Neural cell (in vitro differentiated cells): ENCODE measurements at regions not wholly inside any gene's neighbourhood (a gene's known extent, or its start where the extent isn't known, plus 50 kb on each side); places are given as distances from the start of the nearest gene placed in this dataset.

Source experiments
- H2AFZ ChIP-seq: fragments of 200-600, 300-800 bp; sonication (generic), shearing (Covaris generic); 2 replicates; pipeline ENCODE4 v1.6.0; 2014; ENCODE audit warnings: low read depth, mild to moderate bottlenecking, antibody characterized with exemption, low read length, moderate library complexity
- H3F3A ChIP-seq: fragments of 200-600 bp; shearing (Covaris generic); 2 replicates; pipeline ENCODE4 v1.6.1; 2016; ENCODE audit warnings: mild to moderate bottlenecking, moderate library complexity, mixed read lengths, antibody characterized with exemption, low read length; ENCODE audit not compliant: insufficient read depth, poor library complexity, severe bottlenecking
- H3K27ac ChIP-seq: fragments of 200-600, 300-800 bp; sonication (generic), shearing (Covaris generic); 2 replicates; pipeline ENCODE4 v1.5.1; 2014; ENCODE audit warnings: mild to moderate bottlenecking, low read length, moderate library complexity
- H3K27me3 ChIP-seq: fragments of 300-800, 200-600 bp; sonication (generic), shearing (Covaris generic); 2 replicates; pipeline ENCODE4 v1.6.0; 2014; ENCODE audit warnings: mild to moderate bottlenecking, low read depth, low read length, moderate library complexity; ENCODE audit not compliant: insufficient read depth
- H3K36me3 ChIP-seq: fragments of 300-800, 200-600 bp; sonication (generic), shearing (Covaris generic); 2 replicates; pipeline ENCODE4 v1.5.1; 2014; ENCODE audit warnings: mild to moderate bottlenecking, antibody characterized with exemption, low read length, moderate library complexity; ENCODE audit not compliant: insufficient read depth
- H3K4me2 ChIP-seq: fragments of 300-800, 200-600 bp; sonication (generic), shearing (Covaris generic); 2 replicates; pipeline ENCODE4 v1.6.0; 2014; ENCODE audit warnings: mild to moderate bottlenecking, low read length
- H3K4me3 ChIP-seq: fragments of 300-800, 200-600 bp; sonication (generic), shearing (Covaris generic); 2 replicates; pipeline ENCODE4 v1.5.1; 2014; ENCODE audit warnings: mild to moderate bottlenecking, low read length, moderate library complexity
- H3K79me2 ChIP-seq: fragments of 200-600 bp; shearing (Covaris generic); replicated peaks from 2 replicates; pipeline ENCODE4 v1.6.0; 2014; ENCODE audit warnings: mild to moderate bottlenecking, low read length, moderate library complexity; ENCODE audit not compliant: insufficient read depth
- H3K9ac ChIP-seq: fragments of 300-800, 200-600 bp; sonication (generic), shearing (Covaris generic); 2 replicates; pipeline ENCODE4 v1.6.1; 2016; ENCODE audit warnings: mild to moderate bottlenecking, low read length, mixed read lengths
- H3K9me2 ChIP-seq: fragments of 200-600 bp; shearing (Covaris generic); 2 replicates; pipeline ENCODE4 v1.6.1; 2016; ENCODE audit warnings: mild to moderate bottlenecking, low read length, mixed read lengths; ENCODE audit not compliant: insufficient read depth
- H3K9me3 ChIP-seq: fragments of 200-600, 300-800 bp; sonication (generic), shearing (Covaris generic); 2 replicates; pipeline ENCODE4 v1.6.1; 2016; ENCODE audit warnings: mild to moderate bottlenecking, mixed run types, low read length, moderate library complexity, mixed read lengths
- H4K20me1 ChIP-seq: fragments of 200-600 bp; shearing (Covaris generic); 2 replicates; pipeline ENCODE4 v1.6.1; 2016; ENCODE audit warnings: mild to moderate bottlenecking, mixed run types; ENCODE audit not compliant: insufficient read depth
- CTCF ChIP-seq: fragments of 450-650 bp; IDR thresholded peaks from 2 replicates; pipeline ENCODE4 v1.5.1; 2014; ENCODE audit warnings: antibody characterized with exemption, mild to moderate bottlenecking, moderate library complexity; ENCODE audit not compliant: poor library complexity, severe bottlenecking
- EP300 ChIP-seq: fragments of 450-650 bp; conservative IDR thresholded peaks from 2 replicates; pipeline ENCODE4 v1.6.1; 2014; ENCODE audit warnings: antibody characterized with exemption, mild to moderate bottlenecking, moderate library complexity; ENCODE audit not compliant: poor library complexity, severe bottlenecking
- EZH2 ChIP-seq: fragments of 200-600, 300-800 bp; shearing (Covaris generic), sonication (generic); IDR thresholded peaks from 2 replicates; pipeline ENCODE4 v1.6.1; 2014; ENCODE audit warnings: antibody characterized with exemption, low read length, borderline replicate concordance, mild to moderate bottlenecking; ENCODE audit not compliant: insufficient read depth, poor library complexity, severe bottlenecking
- MXI1 ChIP-seq: fragments of 450-650 bp; conservative IDR thresholded peaks from 2 replicates; pipeline ENCODE4 v1.6.1; 2014; ENCODE audit warnings: antibody characterized with exemption, mild to moderate bottlenecking; ENCODE audit not compliant: poor library complexity, severe bottlenecking
- POLR2AphosphoS5 ChIP-seq: IDR thresholded peaks from 2 replicates; pipeline ENCODE4 v1.6.1; 2012
- RAD21 ChIP-seq: fragments of 450-650 bp; conservative IDR thresholded peaks from 2 replicates; pipeline ENCODE4 v1.6.1; 2014; ENCODE audit warnings: antibody characterized with exemption, mild to moderate bottlenecking, moderate library complexity
- REST ChIP-seq: IDR thresholded peaks from 2 replicates; pipeline ENCODE4 v1.6.1; 2012; ENCODE audit warnings: borderline replicate concordance
- SMC3 ChIP-seq: fragments of 450-650 bp; conservative IDR thresholded peaks from 2 replicates; pipeline ENCODE4 v1.6.1; 2014; ENCODE audit warnings: antibody characterized with exemption, mild to moderate bottlenecking, moderate library complexity; ENCODE audit not compliant: poor library complexity
- TAF1 ChIP-seq: IDR thresholded peaks from 2 replicates; pipeline ENCODE4 v1.6.1; 2012; ENCODE audit warnings: low read depth

DNA sequence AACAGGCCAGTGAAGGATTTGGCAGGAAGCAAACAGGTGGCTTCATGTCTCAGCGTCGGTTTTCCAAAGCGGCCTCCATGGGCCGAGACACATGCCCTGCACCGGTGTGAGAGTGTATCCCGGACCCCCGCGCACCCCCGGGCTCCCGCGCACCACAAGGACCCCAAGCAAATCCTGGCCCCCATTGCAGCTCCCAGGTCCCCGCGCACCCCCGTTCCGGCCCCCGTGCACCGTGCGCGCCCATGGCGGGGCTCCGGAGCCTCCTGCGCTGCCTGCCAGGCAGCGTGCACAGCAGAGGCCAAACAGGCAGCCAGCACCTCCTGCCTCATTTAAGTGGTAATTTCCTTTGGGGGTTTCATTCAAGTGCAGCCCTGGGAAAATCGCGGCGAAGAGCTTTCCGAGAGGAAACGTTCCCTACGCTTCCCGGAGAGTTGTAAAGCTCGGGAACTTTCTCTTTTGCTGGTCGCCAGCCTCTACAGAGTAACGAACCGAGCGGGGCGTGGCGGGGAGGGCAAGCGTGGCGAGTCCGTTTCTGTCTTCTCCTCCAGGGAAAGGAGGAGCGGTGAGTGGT lies 145.5 kb upstream of the SLC24A2 start:
- H3K27me3 ChIP-seq: no peaks in the 10 kb centered on the region
- no peaks in the 10 kb centered on the region for H3K9me2 ChIP-seq
- H3K9me3 ChIP-seq: no peaks in the 10 kb centered on the region
- TF ChIP-seq MXI1 (no peak), RAD21 (no peak), SMC3 (no peak)
- no peaks in the 10 kb centered on the region for H3K36me3 ChIP-seq
- no peak overlapping the region for H3K4me3 ChIP-seq
- H4K20me1 ChIP-seq: no peaks in the 10 kb centered on the region
- H2AFZ ChIP-seq: no peak overlapping the region
- no peak overlapping the region for H3K4me2 ChIP-seq
- H3F3A ChIP-seq: no peaks in the 10 kb centered on the region
- no peaks in the 10 kb centered on the region for H3K79me2 ChIP-seq
- no peak overlapping the region for H3K27ac ChIP-seq
- no peak overlapping the region for H3K9ac ChIP-seq

DNA sequence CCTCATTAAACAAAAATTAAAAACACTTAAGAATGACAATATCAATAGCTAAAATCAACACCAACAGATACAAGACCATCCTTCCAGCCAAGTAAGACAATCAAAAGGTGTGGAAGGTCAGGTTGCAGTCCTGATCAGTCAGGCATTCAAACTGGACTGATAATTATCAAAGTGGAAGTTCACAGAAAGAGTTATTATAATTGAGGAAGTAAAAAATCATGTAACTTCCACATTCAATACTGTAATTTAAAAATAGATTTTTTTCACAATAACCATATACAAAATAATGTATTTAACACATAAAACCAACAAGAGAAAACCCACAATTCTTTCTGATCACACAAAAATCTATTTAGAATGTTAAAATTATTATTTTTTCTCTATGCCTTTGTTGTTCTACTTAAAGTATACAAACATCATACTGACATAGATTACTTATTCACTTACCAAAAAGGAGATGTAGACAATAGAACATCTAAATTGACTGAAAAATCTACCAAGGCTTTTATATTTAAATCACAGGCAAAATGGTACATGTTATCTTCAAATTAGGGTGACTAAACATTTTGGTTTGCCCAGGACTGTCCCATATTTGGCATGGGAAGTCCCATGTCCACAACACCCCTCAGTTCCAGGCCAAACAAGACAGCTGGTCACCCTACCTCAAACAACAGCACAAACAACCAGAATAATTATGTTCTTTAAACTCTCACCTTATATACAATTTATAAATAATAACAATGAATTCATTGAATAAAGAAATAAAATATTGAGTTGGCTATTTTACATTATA lies 142.5 kb upstream of the SLC24A2 start:
- Histone ChIP-seq H4K20me1 (no peaks in the 10 kb centered on the region), H3K27ac (no peak overlapping the region), H3K9me3 (no peaks in the 10 kb centered on the region), H3K36me3 (no peaks in the 10 kb centered on the region), H3K9ac (no peak overlapping the region), H3K79me2 (no peaks in the 10 kb centered on the region), H3K27me3 (no peaks in the 10 kb centered on the region), H3K4me2 (no peak overlapping the region), H2AFZ (no peak overlapping the region), H3K4me3 (no peak overlapping the region), H3K9me2 (no peaks in the 10 kb centered on the region), H3F3A (no peaks in the 10 kb centered on the region)
- TF ChIP-seq POLR2AphosphoS5 (no peak), RAD21 (no peak), CTCF (no peak), TAF1 (no peak), EP300 (no peak), EZH2 (no peak), REST (no peak), MXI1 (no peak), SMC3 (no peak)
